ENCODE measurements at regions not wholly inside any gene's neighbourhood (a gene's known extent, or its start where the extent isn't known, plus 50 kb on each side); places are given as distances from the start of the nearest gene placed in this dataset.

- DNase-seq: no peak
These were observed 188.1 kb upstream of the LINC00305 start for GRCh38 chr18:64337018-64337417.

GRCh38 chr18:64334748-64335147 is 185.9 kb upstream of the LINC00305 start:
- no peak overlapping the region for H3K4me3 Mint-ChIP-seq
- no peaks in the 10 kb centered on the region for H3K36me3 Mint-ChIP-seq (ENCODE audit: insufficient read depth)
- DNase-seq (no peak), ATAC-seq (replicated peaks) (no peak)
- H3K27me3 Mint-ChIP-seq: no peaks in the 10 kb centered on the region
- no peaks in the 10 kb centered on the region for H3K4me1 Mint-ChIP-seq (ENCODE audit: low read depth in 2 of 2)
- H3K9me3 Mint-ChIP-seq: peaks cover 11 to 14% of the 10 kb centered on the region in 2 donors
- H3K27ac Mint-ChIP-seq: no peak overlapping the region

More at GRCh38 chr18:64337018-64337417, 188.1 kb upstream of the LINC00305 start:
- H3K4me3 Mint-ChIP-seq: no peak overlapping the region
- no peaks in the 10 kb centered on the region for H3K36me3 Mint-ChIP-seq (ENCODE audit: insufficient read depth)
- no peaks in the 10 kb centered on the region for H3K4me1 Mint-ChIP-seq (ENCODE audit: low read depth in 2 of 2)
- ATAC-seq (replicated peaks): no peak
- no peaks in the 10 kb centered on the region for H3K27me3 Mint-ChIP-seq
- peaks cover 9 to 11% of the 10 kb centered on the region in 2 donors for H3K9me3 Mint-ChIP-seq
- no peak overlapping the region for H3K27ac Mint-ChIP-seq

- Mint-ChIP-seq H3K27ac (no peak overlapping the region), H3K27me3 (no peaks in the 10 kb centered on the region), H3K36me3 (ENCODE audit: insufficient read depth) (no peaks in the 10 kb centered on the region), H3K4me3 (no peak overlapping the region), H3K9me3 (peaks cover 9 to 16% of the 10 kb centered on the region in 2 donors), H3K4me1 (ENCODE audit: low read depth in 2 of 2) (no peaks in the 10 kb centered on the region)
- no peak for ATAC-seq (replicated peaks)
- no peak for DNase-seq
These were observed 184.7 kb upstream of the LINC00305 start for GRCh38 chr18:64333584-64333983.

- ATAC-seq (replicated peaks) (no peak), DNase-seq (no peak)
- peaks cover 9 to 16% of the 10 kb centered on the region in 2 donors for H3K9me3 Mint-ChIP-seq
- H3K27me3 Mint-ChIP-seq: no peaks in the 10 kb centered on the region
- no peak overlapping the region for H3K4me3 Mint-ChIP-seq
- H3K27ac Mint-ChIP-seq: no peak overlapping the region
- H3K4me1 Mint-ChIP-seq (ENCODE audit: low read depth in 2 of 2): no peaks in the 10 kb centered on the region
- H3K36me3 Mint-ChIP-seq (ENCODE audit: insufficient read depth): no peaks in the 10 kb centered on the region
These were observed 183.9 kb upstream of the LINC00305 start for GRCh38 chr18:64332835-64333234.

GRCh38 chr18:64331419-64331818 is 182.5 kb upstream of the LINC00305 start:
- ATAC-seq (replicated peaks): no peak
- no peaks in the 10 kb centered on the region for H3K27me3 Mint-ChIP-seq

GRCh38 chr18:64330931-64331330 is 182.0 kb upstream of the LINC00305 start:
- Mint-ChIP-seq H3K9me3 (peaks cover 15 to 16% of the 10 kb centered on the region in 2 donors), H3K4me1 (ENCODE audit: low read depth in 2 of 2) (no peaks in the 10 kb centered on the region), H3K27me3 (no peaks in the 10 kb centered on the region), H3K4me3 (no peak overlapping the region), H3K36me3 (ENCODE audit: insufficient read depth) (no peaks in the 10 kb centered on the region), H3K27ac (no peak overlapping the region)
- no peak for ATAC-seq (replicated peaks)
- no peak for DNase-seq

More at GRCh38 chr18:64331419-64331818, 182.5 kb upstream of the LINC00305 start:
- Mint-ChIP-seq H3K27ac (no peak overlapping the region), H3K9me3 (peaks cover 15 to 16% of the 10 kb centered on the region in 2 donors), H3K4me3 (no peak overlapping the region), H3K36me3 (ENCODE audit: insufficient read depth) (no peaks in the 10 kb centered on the region), H3K4me1 (ENCODE audit: low read depth in 2 of 2) (no peaks in the 10 kb centered on the region)
- DNase-seq: no peak

GRCh38 chr18:64330161-64330560 is 181.3 kb upstream of the LINC00305 start:
- no peak overlapping the region for H3K4me3 Mint-ChIP-seq
- H3K27ac Mint-ChIP-seq: no peak overlapping the region
- DNase-seq (no peak), ATAC-seq (replicated peaks) (no peak)
- H3K4me1 Mint-ChIP-seq (ENCODE audit: low read depth in 2 of 2): no peaks in the 10 kb centered on the region
- H3K27me3 Mint-ChIP-seq: no peaks in the 10 kb centered on the region
- H3K9me3 Mint-ChIP-seq: peaks cover 15 to 16% of the 10 kb centered on the region in 2 donors
- no peaks in the 10 kb centered on the region for H3K36me3 Mint-ChIP-seq (ENCODE audit: insufficient read depth)

GRCh38 chr18:64322189-64322588 is 173.3 kb upstream of the LINC00305 start:
- DNase-seq (no peak), ATAC-seq (replicated peaks) (no peak)
- Mint-ChIP-seq H3K4me3 (no peak overlapping the region), H3K27me3 (no peaks in the 10 kb centered on the region), H3K9me3 (peaks cover 9 to 18% of the 10 kb centered on the region in 2 donors), H3K27ac (no peak overlapping the region), H3K4me1 (ENCODE audit: low read depth in 2 of 2) (no peaks in the 10 kb centered on the region), H3K36me3 (ENCODE audit: insufficient read depth) (no peaks in the 10 kb centered on the region)

- Mint-ChIP-seq H3K27ac (no peak overlapping the region), H3K9me3 (peaks cover 8 to 28% of the 10 kb centered on the region in 2 donors), H3K4me1 (ENCODE audit: low read depth in 2 of 2) (no peaks in the 10 kb centered on the region), H3K27me3 (no peaks in the 10 kb centered on the region), H3K36me3 (ENCODE audit: insufficient read depth) (no peaks in the 10 kb centered on the region), H3K4me3 (no peak overlapping the region)
- no peak for ATAC-seq (replicated peaks)
- no peak for DNase-seq
These were observed 169.7 kb upstream of the LINC00305 start for GRCh38 chr18:64318547-64318946.

GRCh38 chr18:64311859-64312258 is 163.0 kb upstream of the LINC00305 start:
- ATAC-seq (replicated peaks) (no peak), DNase-seq (no peak)
- no peaks in the 10 kb centered on the region for H3K36me3 Mint-ChIP-seq (ENCODE audit: insufficient read depth)
- H3K27me3 Mint-ChIP-seq: no peaks in the 10 kb centered on the region
- H3K4me3 Mint-ChIP-seq: no peak overlapping the region
- no peak overlapping the region for H3K27ac Mint-ChIP-seq
- H3K4me1 Mint-ChIP-seq (ENCODE audit: low read depth in 2 of 2): no peaks in the 10 kb centered on the region
- H3K9me3 Mint-ChIP-seq: peaks cover 6 to 7% of the 10 kb centered on the region in 2 donors

GRCh38 chr18:64295839-64296238 is 147.0 kb upstream of the LINC00305 start:
- Mint-ChIP-seq H3K4me1 (ENCODE audit: low read depth in 2 of 2) (no peaks in the 10 kb centered on the region), H3K9me3 (no peaks in the 10 kb centered on the region), H3K27me3 (no peaks in the 10 kb centered on the region), H3K27ac (no peak overlapping the region), H3K4me3 (no peak overlapping the region), H3K36me3 (ENCODE audit: insufficient read depth) (no peaks in the 10 kb centered on the region)
- DNase-seq (no peak), ATAC-seq (replicated peaks) (no peak)

- ATAC-seq (replicated peaks) (no peak), DNase-seq (no peak)
- H3K4me1 Mint-ChIP-seq (ENCODE audit: low read depth in 2 of 2): no peaks in the 10 kb centered on the region
- H3K9me3 Mint-ChIP-seq: no peaks in the 10 kb centered on the region
- no peaks in the 10 kb centered on the region for H3K36me3 Mint-ChIP-seq (ENCODE audit: insufficient read depth)
- H3K27ac Mint-ChIP-seq: no peak overlapping the region
- H3K4me3 Mint-ChIP-seq: no peak overlapping the region
- H3K27me3 Mint-ChIP-seq: no peaks in the 10 kb centered on the region
These were observed 146.1 kb upstream of the LINC00305 start for GRCh38 chr18:64294967-64295366.

- H3K27ac Mint-ChIP-seq: no peak overlapping the region
- DNase-seq (no peak), ATAC-seq (replicated peaks) (no peak)
- H3K27me3 Mint-ChIP-seq: no peaks in the 10 kb centered on the region
- no peak overlapping the region for H3K4me3 Mint-ChIP-seq
- H3K4me1 Mint-ChIP-seq (ENCODE audit: low read depth in 2 of 2): no peaks in the 10 kb centered on the region
- no peaks in the 10 kb centered on the region for H3K36me3 Mint-ChIP-seq (ENCODE audit: insufficient read depth)
- no peaks in the 10 kb centered on the region for H3K9me3 Mint-ChIP-seq
These were observed 139.5 kb upstream of the LINC00305 start for GRCh38 chr18:64288432-64288831.

GRCh38 chr18:64287926-64288325 is 139.0 kb upstream of the LINC00305 start:
- H3K27me3 Mint-ChIP-seq: no peaks in the 10 kb centered on the region
- H3K4me3 Mint-ChIP-seq: no peak overlapping the region
- no peaks in the 10 kb centered on the region for H3K36me3 Mint-ChIP-seq (ENCODE audit: insufficient read depth)
- DNase-seq (no peak), ATAC-seq (replicated peaks) (no peak)
- no peaks in the 10 kb centered on the region for H3K4me1 Mint-ChIP-seq (ENCODE audit: low read depth in 2 of 2)
- H3K9me3 Mint-ChIP-seq: no peaks in the 10 kb centered on the region
- no peak overlapping the region for H3K27ac Mint-ChIP-seq

- DNase-seq: no peak
- H3K4me1 Mint-ChIP-seq (ENCODE audit: low read depth in 2 of 2): no peaks in the 10 kb centered on the region
- ATAC-seq (replicated peaks): no peak
- H3K9me3 Mint-ChIP-seq: peaks cover 0 to under 1% of the 10 kb centered on the region in 2 donors
- no peaks in the 10 kb centered on the region for H3K36me3 Mint-ChIP-seq (ENCODE audit: insufficient read depth)
- no peaks in the 10 kb centered on the region for H3K27me3 Mint-ChIP-seq
- H3K4me3 Mint-ChIP-seq: no peak overlapping the region
- H3K27ac Mint-ChIP-seq: no peak overlapping the region
These were observed 134.2 kb upstream of the LINC00305 start for GRCh38 chr18:64283059-64283458.

Data from effector memory CD8-positive, alpha-beta T cell (primary cell).